ENCODE measurements at regions not wholly inside any gene's neighbourhood (a gene's known extent, or its start where the extent isn't known, plus 50 kb on each side); places are given as distances from the start of the nearest gene placed in this dataset.

DNA sequence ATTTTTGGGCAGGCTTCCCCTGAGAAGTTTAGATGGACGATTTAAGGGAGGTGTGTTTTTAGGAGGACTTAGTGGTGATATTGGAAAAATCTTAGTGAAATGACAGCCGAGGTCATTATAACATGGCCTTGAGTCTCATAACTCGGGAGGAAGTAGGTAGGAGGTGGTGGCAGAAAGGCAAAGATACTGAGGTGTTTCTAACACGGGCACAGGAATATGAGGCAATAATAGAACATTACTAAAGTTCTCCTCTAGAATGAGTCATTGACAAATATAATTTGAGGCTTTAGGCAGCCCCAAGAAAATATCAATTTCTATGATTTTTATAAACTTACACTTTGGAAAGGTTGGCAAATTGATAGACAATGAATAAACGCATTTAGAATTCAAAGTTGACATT lies 146.1 kb upstream of the ZEB2 start:
- Mint-ChIP-seq H3K36me3 (ENCODE audit: low read depth) (no peaks in the 10 kb centered on the region), H3K27me3 (no peaks in the 10 kb centered on the region), H3K9me3 (no peaks in the 10 kb centered on the region), H3K4me3 (no peak overlapping the region), H3K4me1 (peaks cover 28% of the 10 kb centered on the region), H3K27ac (no peak overlapping the region)
- TF ChIP-seq, protein P1, sequence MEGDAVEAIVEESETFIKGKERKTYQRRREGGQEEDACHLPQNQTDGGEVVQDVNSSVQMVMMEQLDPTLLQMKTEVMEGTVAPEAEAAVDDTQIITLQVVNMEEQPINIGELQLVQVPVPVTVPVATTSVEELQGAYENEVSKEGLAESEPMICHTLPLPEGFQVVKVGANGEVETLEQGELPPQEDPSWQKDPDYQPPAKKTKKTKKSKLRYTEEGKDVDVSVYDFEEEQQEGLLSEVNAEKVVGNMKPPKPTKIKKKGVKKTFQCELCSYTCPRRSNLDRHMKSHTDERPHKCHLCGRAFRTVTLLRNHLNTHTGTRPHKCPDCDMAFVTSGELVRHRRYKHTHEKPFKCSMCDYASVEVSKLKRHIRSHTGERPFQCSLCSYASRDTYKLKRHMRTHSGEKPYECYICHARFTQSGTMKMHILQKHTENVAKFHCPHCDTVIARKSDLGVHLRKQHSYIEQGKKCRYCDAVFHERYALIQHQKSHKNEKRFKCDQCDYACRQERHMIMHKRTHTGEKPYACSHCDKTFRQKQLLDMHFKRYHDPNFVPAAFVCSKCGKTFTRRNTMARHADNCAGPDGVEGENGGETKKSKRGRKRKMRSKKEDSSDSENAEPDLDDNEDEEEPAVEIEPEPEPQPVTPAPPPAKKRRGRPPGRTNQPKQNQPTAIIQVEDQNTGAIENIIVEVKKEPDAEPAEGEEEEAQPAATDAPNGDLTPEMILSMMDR (IDR thresholded peaks at IDR 0.05), result no peak
- no peak for DNase-seq
- CTCF ChIA-PET, result interaction anchor here (0.5 kb wide), 1 partner anchor 262 kb away, joined by 3 read pairs; no protein-coding TSS in a partner anchor
- intact Hi-C loops (cut with micrococcal nuclease), result no loop called here
- ATAC-seq (ENCODE audit: low read depth), result no peak
- POLR2A ChIA-PET, result interaction anchor here (0.7 kb wide), 1 partner anchor 79 kb away, joined by 3 read pairs; no protein-coding TSS in a partner anchor

DNA sequence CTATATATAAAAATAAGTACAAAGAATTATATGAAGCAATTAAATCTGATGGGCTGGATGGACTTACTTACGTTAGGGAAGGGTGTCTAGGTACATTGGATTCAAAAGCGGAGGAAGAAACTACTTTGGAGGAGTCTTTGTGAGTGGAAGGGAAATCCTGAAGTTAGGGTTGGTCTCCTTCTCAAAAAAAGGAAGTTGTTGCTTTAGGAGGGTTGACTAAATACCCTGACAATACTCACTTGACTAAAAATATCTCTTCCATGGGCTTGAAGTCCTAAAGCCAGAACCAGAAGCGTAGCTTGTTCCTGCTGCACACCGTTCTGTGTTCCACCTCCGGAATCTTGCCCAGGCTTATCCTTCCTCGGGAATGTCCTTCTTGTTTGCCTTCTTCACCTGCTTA lies 143.3 kb upstream of the ZEB2 start:
- POLR2A ChIA-PET, result no interaction called here

DNA sequence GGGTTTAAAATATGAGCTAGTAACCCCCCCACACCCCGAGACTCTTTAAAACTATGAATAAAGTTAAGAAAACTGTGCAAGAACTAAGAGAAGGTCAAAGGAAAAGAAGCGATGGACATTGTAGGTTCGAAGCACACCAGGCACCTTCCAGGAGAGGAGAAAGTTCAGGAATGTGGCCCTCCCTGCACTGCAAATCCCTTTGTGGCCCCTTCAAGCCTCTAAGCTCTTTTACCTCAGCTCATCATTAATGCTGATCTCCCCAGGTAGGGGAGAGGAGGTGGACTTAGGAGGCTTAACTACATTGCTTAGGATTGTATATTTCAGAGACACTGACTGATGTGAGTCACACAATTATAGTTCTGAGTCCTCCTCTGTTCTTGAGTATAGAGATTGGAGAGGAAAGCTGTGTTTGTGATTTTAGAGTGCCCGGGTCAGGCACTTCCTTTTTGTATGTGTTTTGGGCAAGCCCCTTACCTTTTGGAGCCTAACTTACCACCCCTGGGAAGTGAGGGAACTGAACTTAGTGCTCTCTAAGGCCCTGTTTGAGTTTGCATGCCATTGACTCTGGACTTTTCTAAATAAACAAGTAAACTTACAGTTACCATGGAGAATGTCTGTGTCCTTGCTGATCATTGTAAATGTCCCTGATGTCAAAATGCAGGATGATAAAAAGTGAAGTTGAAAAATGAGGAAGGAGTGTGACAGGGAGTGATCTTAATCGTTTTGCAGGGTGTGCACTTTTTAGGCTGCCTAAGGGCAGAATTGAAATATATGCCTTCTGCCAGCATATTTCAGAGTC lies 140.8 kb upstream of the ZEB2 start:
- no peaks in the 10 kb centered on the region for H3K9me3 Mint-ChIP-seq
- POLR2A ChIA-PET, result interaction anchor here (1.0 kb wide), 1 partner anchor 41 kb away, joined by 3 read pairs; no protein-coding TSS in a partner anchor
- no peaks in the 10 kb centered on the region for H3K27me3 Mint-ChIP-seq
- no peaks in the 10 kb centered on the region for H3K36me3 Mint-ChIP-seq (ENCODE audit: low read depth)
- DNase-seq (no peak), ATAC-seq (ENCODE audit: low read depth) (peak; percentile 53)
- no peak overlapping the region for H3K4me3 Mint-ChIP-seq
- peak overlapping the region; percentile 20 for H3K27ac Mint-ChIP-seq
- H3K4me1 Mint-ChIP-seq, result peaks cover 27% of the 10 kb centered on the region
- CTCF ChIA-PET, result interaction anchor here (1.6 kb wide), 1 partner anchor 230 kb away, joined by 3 read pairs; no protein-coding TSS in a partner anchor
- intact Hi-C loops (cut with micrococcal nuclease), result no loop called here
- TF ChIP-seq, protein P1 (IDR thresholded peaks at IDR 0.05), result no peak

More for the DNA sequence above, 143.3 kb upstream of the ZEB2 start:
- peaks cover 27% of the 10 kb centered on the region for H3K4me1 Mint-ChIP-seq
- no peaks in the 10 kb centered on the region for H3K9me3 Mint-ChIP-seq
- no peak overlapping the region for H3K27ac Mint-ChIP-seq
- DNase-seq (no peak), ATAC-seq (ENCODE audit: low read depth) (no peak)
- H3K4me3 Mint-ChIP-seq, result no peak overlapping the region
- no peaks in the 10 kb centered on the region for H3K36me3 Mint-ChIP-seq (ENCODE audit: low read depth)
- intact Hi-C loops (cut with micrococcal nuclease), result no loop called here
- TF ChIP-seq, protein P1 (IDR thresholded peaks at IDR 0.05), result no peak
- CTCF ChIA-PET, result no interaction called here
- no peaks in the 10 kb centered on the region for H3K27me3 Mint-ChIP-seq

DNA sequence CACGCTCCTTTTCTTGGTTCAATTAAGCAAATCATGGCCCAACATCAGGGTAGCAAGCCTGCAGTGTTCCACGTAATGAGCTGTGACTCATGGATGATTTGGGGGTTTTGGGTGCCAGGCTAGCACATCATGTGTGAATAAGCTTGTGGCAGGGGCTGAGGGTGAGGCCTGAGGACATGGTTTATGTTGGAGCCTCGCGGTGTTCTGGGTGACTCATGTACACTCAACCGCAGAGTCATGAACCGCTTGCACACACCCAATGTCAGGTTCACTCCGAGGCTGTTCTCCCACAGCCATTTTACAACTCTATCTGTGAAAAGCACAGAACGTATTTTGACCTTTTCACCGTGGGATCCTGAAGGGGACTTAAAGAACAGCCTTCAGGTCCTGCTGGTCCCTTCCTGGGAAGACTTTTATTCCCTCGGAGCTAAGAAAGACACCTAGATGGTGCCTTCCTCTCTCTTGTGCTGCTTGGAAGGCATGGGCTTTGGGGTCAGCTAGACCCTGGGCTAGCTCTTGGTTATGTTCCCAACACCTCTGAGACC lies 139.9 kb upstream of the ZEB2 start:
- Mint-ChIP-seq H3K9me3 (no peaks in the 10 kb centered on the region), H3K27ac (no peak overlapping the region), H3K36me3 (ENCODE audit: low read depth) (no peaks in the 10 kb centered on the region), H3K4me3 (no peak overlapping the region), H3K4me1 (peaks cover 27% of the 10 kb centered on the region), H3K27me3 (no peaks in the 10 kb centered on the region)
- TF ChIP-seq, protein P1 (IDR thresholded peaks at IDR 0.05), result no peak
- intact Hi-C loops (cut with micrococcal nuclease), result no loop called here
- ChIA-PET POLR2A (no interaction called here), CTCF (interaction anchor here (1.6 kb wide), 1 partner anchor 231 kb away, joined by 3 read pairs; no protein-coding TSS in a partner anchor)
- ATAC-seq (ENCODE audit: low read depth) (peak; percentile 86), DNase-seq (no peak)

DNA sequence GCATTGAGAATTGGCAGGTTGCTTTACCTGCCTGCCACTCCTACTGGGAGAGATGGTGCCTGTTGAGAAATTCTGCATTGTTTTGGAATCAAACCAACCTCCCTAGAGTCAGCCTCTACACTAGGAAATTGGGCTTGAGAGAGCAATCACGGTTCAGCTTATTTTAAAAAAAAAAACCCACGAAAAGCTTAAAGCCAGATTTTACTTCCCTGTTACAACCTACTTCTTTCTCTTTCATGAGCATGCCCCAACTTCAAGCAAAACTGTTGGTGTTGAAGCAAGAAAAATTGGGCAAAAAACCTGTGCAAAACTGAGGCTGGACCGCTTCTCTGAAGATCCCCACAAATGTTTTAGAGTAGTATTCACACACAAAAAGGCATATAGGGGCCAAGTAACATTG lies 134.6 kb upstream of the ZEB2 start:
- TF ChIP-seq, protein P1 (IDR thresholded peaks at IDR 0.05), result no peak
- H3K4me1 Mint-ChIP-seq, result peaks cover 4% of the 10 kb centered on the region
- CTCF ChIA-PET, result no interaction called here
- H3K36me3 Mint-ChIP-seq (ENCODE audit: low read depth), result no peaks in the 10 kb centered on the region
- no peaks in the 10 kb centered on the region for H3K27me3 Mint-ChIP-seq
- no peak for DNase-seq
- POLR2A ChIA-PET, result no interaction called here
- no peak overlapping the region for H3K4me3 Mint-ChIP-seq
- no peak for ATAC-seq (ENCODE audit: low read depth)
- H3K27ac Mint-ChIP-seq, result no peak overlapping the region
- intact Hi-C loops (cut with micrococcal nuclease), result no loop called here
- no peaks in the 10 kb centered on the region for H3K9me3 Mint-ChIP-seq
